IMR-90 (cell line): ENCODE measurements at regions not wholly inside any gene's neighbourhood (a gene's known extent, or its start where the extent isn't known, plus 50 kb on each side); places are given as distances from the start of the nearest gene placed in this dataset.

ENCODE experiments used
- ATAC-seq: fragments of 200-7000 bp; cut with Tn5 transposase; 2 replicates; pipeline ENCODE4 v1.9.1; 2020; ENCODE audit warnings: low read depth, mild to moderate bottlenecking, moderate library complexity
- BruUV-seq: library from RNA; stranded (reverse); fragments of 400-500 nt; replicated peaks from 2 replicates; lab custom pipeline; 2021; lab: Mats Ljungman, UMichigan
- CTCF ChIA-PET: fragments of 300-600 bp; formaldehyde crosslinking; extraction: SDS; loops from one replicate; lab custom pipeline; 2021; ENCODE audit warnings: antibody characterized with exemption; lab: Yijun Ruan, JAX
- POLR2A ChIA-PET: fragments of 300-600 bp; sonication (Branson Sonifier 250); formaldehyde crosslinking; loops from one replicate; lab custom pipeline; 2022; ENCODE audit warnings: antibody characterized with exemption; ENCODE audit not compliant: unreplicated experiment; lab: Charles Lee
- DNase-seq: peaks from one replicate; pipeline ENCODE4 v3.0.0; 2013
- H2AFZ ChIP-seq: replicated peaks from 2 replicates; pipeline ENCODE3; 2013; ENCODE audit warnings: low read length, mild to moderate bottlenecking; ENCODE audit not compliant: poor library complexity
- H2AK5ac ChIP-seq: 2 replicates; pipeline ENCODE4 v1.6.1; 2013; ENCODE audit warnings: low read depth, low read length, inconsistent platforms
- H2AK9ac ChIP-seq: replicated peaks from 2 replicates; pipeline ENCODE3; 2013; ENCODE audit warnings: mild to moderate bottlenecking, low read depth, low read length, moderate library complexity; ENCODE audit not compliant: poor library complexity
- H2BK120ac ChIP-seq: 2 replicates; pipeline ENCODE4 v1.6.1; 2013; ENCODE audit warnings: low read depth, low read length, inconsistent platforms
- H2BK15ac ChIP-seq: 3 replicates; pipeline ENCODE4 v1.6.1; 2013; ENCODE audit warnings: low read depth, low read length, inconsistent platforms
- H2BK20ac ChIP-seq: 2 replicates; pipeline ENCODE4 v1.6.1; 2013; ENCODE audit warnings: low read depth, mild to moderate bottlenecking, inconsistent platforms, low read length, moderate library complexity
- H2BK5ac ChIP-seq: 2 replicates; pipeline ENCODE4 v1.6.1; 2013; ENCODE audit warnings: mild to moderate bottlenecking, low read depth, low read length, inconsistent platforms; ENCODE audit not compliant: poor library complexity, severe bottlenecking
- H3K14ac ChIP-seq: replicated peaks from 2 replicates; pipeline ENCODE4 v1.6.1; 2013; ENCODE audit warnings: low read depth, low read length, inconsistent platforms
- H3K18ac ChIP-seq: 2 replicates; pipeline ENCODE4 v1.6.1; 2013; ENCODE audit warnings: low read depth, low read length, control low read depth
- H3K23ac ChIP-seq: 2 replicates; pipeline ENCODE4 v1.6.1; 2013; ENCODE audit warnings: low read depth, low read length, inconsistent platforms
- H3K27ac ChIP-seq: 2 replicates; pipeline ENCODE4 v1.5.1; 2013; ENCODE audit warnings: mild to moderate bottlenecking, control low read depth, low read length; ENCODE audit not compliant: insufficient read depth
- H3K27me3 ChIP-seq: 2 replicates; pipeline ENCODE4 v1.6.1; 2013; ENCODE audit warnings: low read length; ENCODE audit not compliant: control insufficient read depth, insufficient read depth
- H3K36me3 ChIP-seq: 2 replicates; pipeline ENCODE4 v1.6.1; 2013; ENCODE audit warnings: low read length, mixed read lengths; ENCODE audit not compliant: control insufficient read depth, insufficient read depth
- H3K4ac ChIP-seq: 2 replicates; pipeline ENCODE4 v1.6.1; 2013; ENCODE audit warnings: low read depth, low read length, inconsistent platforms
- H3K4me1 ChIP-seq: 2 replicates; pipeline ENCODE4 v1.6.1; 2013; ENCODE audit warnings: low read length, mixed read lengths; ENCODE audit not compliant: control insufficient read depth, insufficient read depth
- H3K4me2 ChIP-seq: 2 replicates; pipeline ENCODE4 v1.6.1; 2013; ENCODE audit warnings: low read depth, mild to moderate bottlenecking, control low read depth, low read length, moderate library complexity
- H3K4me3 ChIP-seq: 2 replicates; pipeline ENCODE4 v1.5.1; 2013; ENCODE audit warnings: low read depth, mild to moderate bottlenecking, control low read depth, low read length, moderate library complexity; ENCODE audit not compliant: insufficient read depth
- H3K56ac ChIP-seq: 2 replicates; pipeline ENCODE4 v1.6.1; 2013; ENCODE audit warnings: low read length, inconsistent platforms; ENCODE audit not compliant: insufficient read depth; ENCODE audit errors: extremely low read depth
- H3K79me1 ChIP-seq, 2 experiments: 2 replicates each; pipeline ENCODE4 v1.6.1; 2013; ENCODE audit warnings: low read length in 2 of 2, inconsistent platforms in 1 of 2, low read depth in 1 of 2
- H3K9ac ChIP-seq: 2 replicates; pipeline ENCODE4 v1.6.1; 2013; ENCODE audit warnings: low read depth, low read length, control low read depth
- H3K9me1 ChIP-seq: 2 replicates; pipeline ENCODE4 v1.6.1; 2013; ENCODE audit warnings: low read length, inconsistent platforms; ENCODE audit not compliant: insufficient read depth
- H3K9me3 ChIP-seq: 2 replicates; pipeline ENCODE4 v1.6.1; 2013; ENCODE audit warnings: low read length; ENCODE audit not compliant: control insufficient read depth, insufficient read depth
- H4K20me1 ChIP-seq: 2 replicates; pipeline ENCODE4 v1.6.1; 2013; ENCODE audit warnings: low read length, inconsistent platforms; ENCODE audit not compliant: insufficient read depth
- H4K5ac ChIP-seq: 2 replicates; pipeline ENCODE4 v1.6.1; 2013; ENCODE audit warnings: mild to moderate bottlenecking, low read depth, low read length, control low read depth
- H4K8ac ChIP-seq, 2 experiments: 2 replicates each; pipeline ENCODE4 v1.6.1; 2013; ENCODE audit warnings: low read depth in 2 of 2, low read length in 2 of 2, control low read depth in 1 of 2, inconsistent platforms in 1 of 2
- H4K91ac ChIP-seq: 2 replicates; pipeline ENCODE4 v1.6.1; 2013; ENCODE audit warnings: low read depth, low read length, inconsistent platforms; ENCODE audit not compliant: insufficient read depth
- BHLHE40 ChIP-seq: fragments of 150-350 bp; IDR thresholded peaks from 2 replicates; pipeline ENCODE4 v1.6.1; 2016; ENCODE audit warnings: mild to moderate bottlenecking, low read depth, low read length
- CEBPB ChIP-seq: IDR thresholded peaks from 2 replicates; pipeline ENCODE4 v1.6.1; 2012; ENCODE audit warnings: low read depth, low read length, improper control_type of control experiment
- CHD1 ChIP-seq: IDR thresholded peaks from 2 replicates; pipeline ENCODE4 v1.6.1; 2012; ENCODE audit warnings: low read depth, low read length, improper control_type of control experiment
- FOS ChIP-seq: fragments of 150-350 bp; IDR thresholded peaks from 2 replicates; pipeline ENCODE4 v1.6.1; 2016; ENCODE audit warnings: low read depth, low read length
- MAFK ChIP-seq: IDR thresholded peaks from 2 replicates; pipeline ENCODE4 v1.6.1; 2012; ENCODE audit warnings: low read depth, low read length, improper control_type of control experiment
- MAZ ChIP-seq: IDR thresholded peaks from 2 replicates; pipeline ENCODE4 v1.6.1; 2012; ENCODE audit warnings: low read depth, mild to moderate bottlenecking, low read length, improper control_type of control experiment, moderate library complexity, borderline replicate concordance
- MXI1 ChIP-seq: IDR thresholded peaks from 2 replicates; pipeline ENCODE4 v1.6.1; 2012; ENCODE audit warnings: low read depth, mild to moderate bottlenecking, low read length, moderate library complexity, borderline replicate concordance
- NFE2L2 ChIP-seq: fragments of 150-350 bp; IDR thresholded peaks from 2 replicates; pipeline ENCODE4 v1.6.1; 2016; ENCODE audit warnings: low read depth, mild to moderate bottlenecking, low read length
- POLR2A ChIP-seq: IDR thresholded peaks from 2 replicates; pipeline ENCODE4 v1.6.1; 2012; ENCODE audit warnings: mild to moderate bottlenecking, low read depth, low read length
- RAD21 ChIP-seq: IDR thresholded peaks from 2 replicates; pipeline ENCODE4 v1.6.1; 2012; ENCODE audit warnings: low read length, improper control_type of control experiment
- RCOR1 ChIP-seq: IDR thresholded peaks from 2 replicates; pipeline ENCODE4 v1.6.1; 2012; ENCODE audit warnings: mild to moderate bottlenecking, low read length, improper control_type of control experiment; ENCODE audit not compliant: insufficient replicate concordance
- RFX5 ChIP-seq: IDR thresholded peaks from 2 replicates; pipeline ENCODE4 v1.8.0; 2012; ENCODE audit warnings: low read depth, mild to moderate bottlenecking, low read length, moderate library complexity
- SMC3 ChIP-seq: fragments of 150-350 bp; IDR thresholded peaks from 2 replicates; pipeline ENCODE4 v1.6.1; 2016; ENCODE audit warnings: low read depth, mild to moderate bottlenecking, antibody characterized with exemption, low read length, moderate library complexity
- WGBS, 2 experiments: methylation state at CpG; one replicate each; pipeline versions ENCODE4 v1.1.5 to v1.1.7; 2013; ENCODE audit warnings: missing lambda C conversion rate in 2 of 2; ENCODE audit not compliant: insufficient read length in 1 of 2; ENCODE audit errors: extremely low coverage in 2 of 2; 5-methylcytosine and 5-hydroxymethylcytosine counted together
- dilution Hi-C: fragments of 300-500 bp; cut with HindIII; formaldehyde crosslinking; loops from one replicate; pipeline ENCODE4 v1.14.3; 2018; ENCODE audit warnings: low sequenced_read_pairs; ENCODE audit not compliant: unreplicated experiment
- in situ Hi-C: fragments of 300-500 bp; cut with MboI; formaldehyde crosslinking; loops from 3 replicates; pipeline ENCODE4 v1.14.3; 2019; ENCODE audit warnings: low sequenced_read_pairs, inconsistent platforms, mixed read lengths
- intact Hi-C: fragments of 100-400 bp; cut with micrococcal nuclease; formaldehyde crosslinking; loops from 2 replicates; pipeline ENCODE4 v1.10.0; 2022
- TF ChIP-seq, protein P1 (sequence below): conservative IDR thresholded peaks from 2 replicates; pipeline ENCODE4 v1.5.1; 2012; ENCODE audit warnings: mild to moderate bottlenecking, low read depth, low read length, improper control_type of control experiment
- TF ChIP-seq, protein P2 (sequence below): fragments of 150-350 bp; IDR thresholded peaks from 2 replicates; pipeline ENCODE4 v1.6.1; 2017; ENCODE audit warnings: mild to moderate bottlenecking, antibody characterized with exemption, low read length, low read depth
- TF ChIP-seq, protein P3 (sequence below): fragments of 150-350 bp; IDR thresholded peaks from 2 replicates; pipeline ENCODE4 v1.6.1; 2016; ENCODE audit warnings: low read depth, mild to moderate bottlenecking, low read length, moderate library complexity, borderline replicate concordance

DNA sequence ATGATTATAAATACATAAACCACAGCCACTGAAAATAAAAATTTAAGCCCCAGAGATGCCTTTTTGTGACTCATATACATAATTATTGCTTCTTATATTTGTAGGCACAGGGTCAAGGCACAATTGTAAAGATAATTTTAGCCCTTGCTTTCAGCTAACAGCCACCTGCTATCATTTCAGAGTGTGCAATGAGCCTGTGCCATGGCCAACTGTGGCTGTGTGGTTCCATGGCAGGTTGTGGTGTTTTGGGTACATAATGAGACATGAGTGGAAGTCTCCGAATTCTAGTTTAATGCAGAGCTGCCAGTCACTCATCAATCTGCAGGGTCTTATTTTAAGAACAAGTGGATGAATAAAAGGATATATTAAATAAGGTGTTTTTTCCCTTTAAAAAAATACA, 346.9 kb upstream of the SNX7 start:
- Histone ChIP-seq H3K23ac (no peak overlapping the region), H3K9me3 (no peaks in the 10 kb centered on the region), H3K27me3 (no peaks in the 10 kb centered on the region), H4K5ac (no peak overlapping the region), H3K36me3 (no peaks in the 10 kb centered on the region), H2BK120ac (no peak overlapping the region), H2AK9ac (no peak overlapping the region), H3K79me1 (no peaks in the 10 kb centered on the region), H3K14ac (no peak overlapping the region; the same call in 1 of the 2 replicates), H4K20me1 (no peaks in the 10 kb centered on the region), H2BK20ac (no peak overlapping the region; the same call in 1 of the 2 replicates), H2BK5ac (no peak overlapping the region), H3K4me2 (no peak overlapping the region), H3K4me3 (no peak overlapping the region), H3K4me1 (peaks cover 8% of the 10 kb centered on the region), H4K8ac (no peak overlapping the region; a peak in 1 of 4 replicates), H3K27ac (no peak overlapping the region), H3K56ac (no peak overlapping the region), H3K9ac (no peak overlapping the region), H3K18ac (no peak overlapping the region), H3K9me1 (peaks cover 3% of the 10 kb centered on the region; the same call in 1 of the 2 replicates), H2AFZ (no peak overlapping the region), H4K91ac (peak overlapping the region; percentile 61), H3K4ac (no peak overlapping the region), H2BK15ac (peak overlapping the region; percentile 99; the same call in 1 of the 3 replicates), H2AK5ac (peak overlapping the region; percentile 88; the same call in 1 of the 2 replicates)
- no TSS peak for BruUV-seq
- in situ Hi-C loops = no loop called here
- ATAC-seq (no peak), DNase-seq (no peak)
- ChIA-PET CTCF (no interaction called here), POLR2A (no interaction called here)
- intact Hi-C loops = no loop called here
- no CpG with 5 or more reads among the region's 1 CpG for WGBS, 2 experiments
- TF ChIP-seq RCOR1 (no peak), SMC3 (no peak), MAZ (no peak), RFX5 (no peak), BHLHE40 (no peak), MXI1 (no peak), CHD1 (no peak), MAFK (no peak), CEBPB (no peak), FOS (no peak), POLR2A (no peak), NFE2L2 (no peak), RAD21 (no peak)
- TF ChIP-seq, protein P1, sequence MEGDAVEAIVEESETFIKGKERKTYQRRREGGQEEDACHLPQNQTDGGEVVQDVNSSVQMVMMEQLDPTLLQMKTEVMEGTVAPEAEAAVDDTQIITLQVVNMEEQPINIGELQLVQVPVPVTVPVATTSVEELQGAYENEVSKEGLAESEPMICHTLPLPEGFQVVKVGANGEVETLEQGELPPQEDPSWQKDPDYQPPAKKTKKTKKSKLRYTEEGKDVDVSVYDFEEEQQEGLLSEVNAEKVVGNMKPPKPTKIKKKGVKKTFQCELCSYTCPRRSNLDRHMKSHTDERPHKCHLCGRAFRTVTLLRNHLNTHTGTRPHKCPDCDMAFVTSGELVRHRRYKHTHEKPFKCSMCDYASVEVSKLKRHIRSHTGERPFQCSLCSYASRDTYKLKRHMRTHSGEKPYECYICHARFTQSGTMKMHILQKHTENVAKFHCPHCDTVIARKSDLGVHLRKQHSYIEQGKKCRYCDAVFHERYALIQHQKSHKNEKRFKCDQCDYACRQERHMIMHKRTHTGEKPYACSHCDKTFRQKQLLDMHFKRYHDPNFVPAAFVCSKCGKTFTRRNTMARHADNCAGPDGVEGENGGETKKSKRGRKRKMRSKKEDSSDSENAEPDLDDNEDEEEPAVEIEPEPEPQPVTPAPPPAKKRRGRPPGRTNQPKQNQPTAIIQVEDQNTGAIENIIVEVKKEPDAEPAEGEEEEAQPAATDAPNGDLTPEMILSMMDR = no peak
- TF ChIP-seq, protein P2, sequence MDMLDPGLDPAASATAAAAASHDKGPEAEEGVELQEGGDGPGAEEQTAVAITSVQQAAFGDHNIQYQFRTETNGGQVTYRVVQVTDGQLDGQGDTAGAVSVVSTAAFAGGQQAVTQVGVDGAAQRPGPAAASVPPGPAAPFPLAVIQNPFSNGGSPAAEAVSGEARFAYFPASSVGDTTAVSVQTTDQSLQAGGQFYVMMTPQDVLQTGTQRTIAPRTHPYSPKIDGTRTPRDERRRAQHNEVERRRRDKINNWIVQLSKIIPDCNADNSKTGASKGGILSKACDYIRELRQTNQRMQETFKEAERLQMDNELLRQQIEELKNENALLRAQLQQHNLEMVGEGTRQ = no peak
- TF ChIP-seq, protein P3, sequence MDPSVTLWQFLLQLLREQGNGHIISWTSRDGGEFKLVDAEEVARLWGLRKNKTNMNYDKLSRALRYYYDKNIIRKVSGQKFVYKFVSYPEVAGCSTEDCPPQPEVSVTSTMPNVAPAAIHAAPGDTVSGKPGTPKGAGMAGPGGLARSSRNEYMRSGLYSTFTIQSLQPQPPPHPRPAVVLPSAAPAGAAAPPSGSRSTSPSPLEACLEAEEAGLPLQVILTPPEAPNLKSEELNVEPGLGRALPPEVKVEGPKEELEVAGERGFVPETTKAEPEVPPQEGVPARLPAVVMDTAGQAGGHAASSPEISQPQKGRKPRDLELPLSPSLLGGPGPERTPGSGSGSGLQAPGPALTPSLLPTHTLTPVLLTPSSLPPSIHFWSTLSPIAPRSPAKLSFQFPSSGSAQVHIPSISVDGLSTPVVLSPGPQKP = no peak
- dilution Hi-C loops = no loop called here
